Globus pallidus (tissue), 1 donor: ENCODE measurements at regions not wholly inside any gene's neighbourhood (a gene's known extent, or its start where the extent isn't known, plus 50 kb on each side); places are given as distances from the start of the nearest gene placed in this dataset.

Experiments used
- DNase-seq: peaks from one replicate; pipeline ENCODE4 v3.0.0-alpha.2; 2015; ENCODE audit warnings: low spot score

- DNase-seq, result no peak
Observed at GRCh38 chr2:144156736-144157640, 362.9 kb downstream of the ZEB2 start.

- DNase-seq, result no peak
Observed at GRCh38 chr2:144154205-144154604, 365.7 kb downstream of the ZEB2 start.

- DNase-seq, result peak; percentile 29
Observed at GRCh38 chr2:144152817-144153271, 367.1 kb downstream of the ZEB2 start.

- no peak for DNase-seq
Observed at GRCh38 chr2:144151851-144152250, 368.1 kb downstream of the ZEB2 start.

- DNase-seq, result no peak
Observed at GRCh38 chr2:144151405-144151804, 368.5 kb downstream of the ZEB2 start.

- DNase-seq, result no peak
Observed at GRCh38 chr2:144147356-144147755, 372.6 kb downstream of the ZEB2 start.

GRCh38 chr2:144146876-144147275, 373.0 kb downstream of the ZEB2 start:
- DNase-seq, result no peak

- DNase-seq, result no peak
Observed at GRCh38 chr2:144146076-144146475, 373.8 kb downstream of the ZEB2 start.

- DNase-seq, result peak; percentile 40
Observed at GRCh38 chr2:144143294-144144151, 376.4 kb downstream of the ZEB2 start.

GRCh38 chr2:144140891-144141290, 379.0 kb downstream of the ZEB2 start:
- no peak for DNase-seq

- DNase-seq, result peak; percentile 11
Observed at GRCh38 chr2:144137705-144138428, 382.1 kb downstream of the ZEB2 start.

- no peak for DNase-seq
Observed at GRCh38 chr2:144137272-144137671, 382.6 kb downstream of the ZEB2 start.

- DNase-seq, result no peak
Observed at GRCh38 chr2:144136297-144137010, 383.5 kb downstream of the ZEB2 start.

GRCh38 chr2:144133936-144134665, 385.8 kb downstream of the ZEB2 start:
- no peak for DNase-seq

GRCh38 chr2:144132357-144132756, 387.6 kb downstream of the ZEB2 start:
- DNase-seq, result no peak

- no peak for DNase-seq
Observed at GRCh38 chr2:144131042-144131441, 388.9 kb downstream of the ZEB2 start.

GRCh38 chr2:144130551-144130950, 389.4 kb downstream of the ZEB2 start:
- DNase-seq, result no peak

GRCh38 chr2:144128130-144128746, 391.7 kb downstream of the ZEB2 start:
- DNase-seq, result no peak

GRCh38 chr2:144127693-144128092, 392.2 kb downstream of the ZEB2 start:
- no peak for DNase-seq

GRCh38 chr2:144126302-144126701, 393.6 kb downstream of the ZEB2 start:
- DNase-seq, result no peak
